ENCODE measurements at regions not wholly inside any gene's neighbourhood (a gene's known extent, or its start where the extent isn't known, plus 50 kb on each side); places are given as distances from the start of the nearest gene placed in this dataset.

DNA sequence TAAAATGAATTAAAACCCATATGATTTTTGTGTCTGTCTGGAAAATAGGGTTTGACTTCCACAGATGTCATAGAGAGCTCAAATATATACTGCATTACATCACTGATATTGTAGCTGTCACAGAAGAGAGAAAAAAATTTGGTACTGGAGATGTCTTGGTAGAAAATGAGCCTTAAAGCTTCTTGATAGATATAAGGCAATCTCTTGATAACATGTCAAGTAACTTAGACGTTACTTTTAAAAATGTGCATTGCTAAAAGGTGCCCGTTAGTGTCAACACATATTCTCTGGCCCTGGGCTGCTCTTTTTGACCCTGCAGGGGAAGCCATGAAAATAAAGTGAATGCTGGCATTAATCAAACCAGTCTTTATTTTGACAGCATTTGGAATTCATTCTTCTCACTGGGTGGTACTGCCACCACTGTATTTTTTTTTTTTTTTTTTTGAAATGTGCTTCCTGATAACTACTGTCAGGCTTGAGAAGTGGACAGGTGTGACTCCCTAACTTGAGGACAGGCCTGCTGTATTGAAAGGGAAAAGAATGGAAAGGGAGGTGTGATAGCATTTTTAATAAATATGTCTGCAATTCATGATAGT is 53.0 kb upstream of the RAPGEF2 start:
- peaks cover 5% of the 10 kb centered on the region for H3K27me3 Mint-ChIP-seq
- no peak overlapping the region for H3K4me3 Mint-ChIP-seq (ENCODE audit: low read depth)
- TF ChIP-seq, protein P1, sequence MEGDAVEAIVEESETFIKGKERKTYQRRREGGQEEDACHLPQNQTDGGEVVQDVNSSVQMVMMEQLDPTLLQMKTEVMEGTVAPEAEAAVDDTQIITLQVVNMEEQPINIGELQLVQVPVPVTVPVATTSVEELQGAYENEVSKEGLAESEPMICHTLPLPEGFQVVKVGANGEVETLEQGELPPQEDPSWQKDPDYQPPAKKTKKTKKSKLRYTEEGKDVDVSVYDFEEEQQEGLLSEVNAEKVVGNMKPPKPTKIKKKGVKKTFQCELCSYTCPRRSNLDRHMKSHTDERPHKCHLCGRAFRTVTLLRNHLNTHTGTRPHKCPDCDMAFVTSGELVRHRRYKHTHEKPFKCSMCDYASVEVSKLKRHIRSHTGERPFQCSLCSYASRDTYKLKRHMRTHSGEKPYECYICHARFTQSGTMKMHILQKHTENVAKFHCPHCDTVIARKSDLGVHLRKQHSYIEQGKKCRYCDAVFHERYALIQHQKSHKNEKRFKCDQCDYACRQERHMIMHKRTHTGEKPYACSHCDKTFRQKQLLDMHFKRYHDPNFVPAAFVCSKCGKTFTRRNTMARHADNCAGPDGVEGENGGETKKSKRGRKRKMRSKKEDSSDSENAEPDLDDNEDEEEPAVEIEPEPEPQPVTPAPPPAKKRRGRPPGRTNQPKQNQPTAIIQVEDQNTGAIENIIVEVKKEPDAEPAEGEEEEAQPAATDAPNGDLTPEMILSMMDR (IDR thresholded peaks at IDR 0.05; ENCODE audit: unreplicated experiment) = no peak
- H3K27ac Mint-ChIP-seq = peak overlapping the region; percentile 20
- peaks cover 2% of the 10 kb centered on the region for H3K9me3 Mint-ChIP-seq (ENCODE audit: low read depth)
- no peaks in the 10 kb centered on the region for H3K36me3 Mint-ChIP-seq (ENCODE audit: insufficient read depth)
- peaks cover 32% of the 10 kb centered on the region for H3K4me1 Mint-ChIP-seq (ENCODE audit: low read depth)
- DNase-seq (ENCODE audit: low spot score, unreplicated experiment) = no peak

DNA sequence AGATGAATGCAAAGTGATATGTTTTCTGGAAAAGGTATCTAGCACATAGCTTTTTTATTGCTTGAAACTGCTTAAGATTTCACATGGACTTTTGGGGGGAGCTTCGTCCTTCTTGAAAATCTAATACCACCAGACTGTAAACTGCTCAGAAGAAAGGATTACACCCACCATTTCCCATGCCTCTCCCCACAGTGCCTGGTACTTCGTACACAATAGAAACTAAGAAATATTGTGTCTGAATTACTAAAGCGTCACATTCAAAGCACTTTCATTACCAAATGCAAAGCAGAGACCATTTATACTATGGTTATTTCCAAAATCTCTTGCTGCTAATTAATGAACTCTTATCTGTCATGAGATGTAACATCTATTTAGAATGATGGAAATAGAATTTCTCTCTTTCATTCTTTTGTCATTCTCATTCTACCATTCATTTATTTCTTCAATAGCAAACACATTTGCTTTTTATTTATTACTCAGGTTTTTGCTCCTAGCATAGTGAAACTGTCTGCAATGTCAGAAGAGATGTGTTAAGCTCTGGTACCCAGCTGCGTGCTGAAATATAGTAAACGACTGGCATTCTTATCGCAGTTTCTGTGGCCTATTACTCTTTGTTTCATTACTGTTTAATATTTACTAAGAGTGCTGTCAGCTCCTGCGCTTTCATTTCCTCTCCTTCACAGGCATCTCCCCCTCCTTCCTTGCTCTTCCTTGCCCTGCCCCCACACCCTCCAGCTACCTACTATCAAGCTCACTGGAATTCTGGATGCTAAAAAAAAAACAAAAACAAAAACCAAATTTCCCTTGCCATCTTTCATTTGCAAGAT is 51.4 kb upstream of the RAPGEF2 start:
- DNase-seq (ENCODE audit: low spot score, unreplicated experiment) = no peak
- Mint-ChIP-seq H3K4me3 (ENCODE audit: low read depth) (no peak overlapping the region), H3K9me3 (ENCODE audit: low read depth) (no peaks in the 10 kb centered on the region), H3K27me3 (peaks cover 5% of the 10 kb centered on the region), H3K36me3 (ENCODE audit: insufficient read depth) (no peaks in the 10 kb centered on the region), H3K27ac (no peak overlapping the region), H3K4me1 (ENCODE audit: low read depth) (peaks cover 31% of the 10 kb centered on the region)
- TF ChIP-seq, protein P1 (IDR thresholded peaks at IDR 0.05; ENCODE audit: unreplicated experiment) = no peak

DNA sequence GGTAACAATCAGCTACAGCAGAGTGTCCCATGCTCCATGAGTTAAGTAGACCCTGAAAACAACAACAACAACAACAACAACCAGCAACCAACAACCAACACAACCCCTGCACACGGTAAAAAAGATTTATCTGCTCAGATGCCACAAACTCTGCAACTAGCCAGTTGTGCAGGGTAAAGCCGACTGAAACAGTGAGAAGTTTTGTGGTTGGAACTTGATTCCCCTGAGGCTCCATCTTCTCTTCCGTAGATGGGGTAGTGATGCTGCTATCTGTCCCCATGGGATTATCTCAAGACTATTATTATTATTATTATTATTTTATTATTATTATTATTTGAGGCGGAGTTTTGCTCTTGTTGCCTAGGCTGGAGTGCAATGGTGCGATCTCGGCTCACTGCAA is 50.6 kb upstream of the RAPGEF2 start:
- peaks cover 5% of the 10 kb centered on the region for H3K27me3 Mint-ChIP-seq
- DNase-seq (ENCODE audit: low spot score, unreplicated experiment) = no peak
- H3K4me3 Mint-ChIP-seq (ENCODE audit: low read depth) = no peak overlapping the region
- H3K36me3 Mint-ChIP-seq (ENCODE audit: insufficient read depth) = no peaks in the 10 kb centered on the region
- H3K9me3 Mint-ChIP-seq (ENCODE audit: low read depth) = no peaks in the 10 kb centered on the region
- H3K4me1 Mint-ChIP-seq (ENCODE audit: low read depth) = peaks cover 32% of the 10 kb centered on the region
- no peak overlapping the region for H3K27ac Mint-ChIP-seq
- TF ChIP-seq, protein P1 (IDR thresholded peaks at IDR 0.05; ENCODE audit: unreplicated experiment) = no peak

Data from progenitor cell of endocrine pancreas (in vitro differentiated cells).